Right lobe of liver (tissue), 6 donors: ENCODE measurements at regions not wholly inside any gene's neighbourhood (a gene's known extent, or its start where the extent isn't known, plus 50 kb on each side); places are given as distances from the start of the nearest gene placed in this dataset.

ENCODE experiments used
- ATAC-seq, 4 donors: fragments of 200-7000 bp; cut with Tn5 transposase; one replicate each; pipeline ENCODE4 v1.9.1; 2020; ENCODE audit warnings: mild to moderate bottlenecking in 4 of 4, moderate library complexity in 4 of 4
- DNase-seq, 3 donors: peaks; one replicate each; pipeline ENCODE4 v3.0.0-alpha.2; 2020
- H3K27ac ChIP-seq, 3 donors: fragments of 200-600 bp; one replicate each; pipeline ENCODE4 v1.8.0; 2022
- H3K27me3 ChIP-seq, 2 donors: fragments of 200-600 bp; one replicate each; pipeline ENCODE4 v1.8.0; 2022
- H3K36me3 ChIP-seq, 4 donors: fragments of 200-600 bp; sonication (generic) in 1 of 4; one replicate each; pipeline versions ENCODE4 v1.5.1 to v1.8.0; 2017 to 2022; ENCODE audit warnings: control low read depth in 1 of 4
- H3K4me1 ChIP-seq, 4 donors: fragments of 200-600 bp; sonication (generic) in 1 of 4; one replicate each; pipeline versions ENCODE4 v1.5.1 to v1.8.0; 2017 to 2022; ENCODE audit warnings: control low read depth in 1 of 4
- H3K4me3 ChIP-seq, 3 donors: fragments of 200-600 bp; one replicate each; pipeline ENCODE4 v1.8.0; 2022
- H3K9me3 ChIP-seq, 4 donors: fragments of 200-600 bp; sonication (generic) in 1 of 4; one replicate each; pipeline versions ENCODE4 v1.5.1 to v1.8.0; 2017 to 2022; ENCODE audit warnings: control low read depth in 1 of 4
- CTCF ChIP-seq, 4 donors: fragments of 200-600 bp in 3 of 4; fragments of 450-650 bp in 1 of 4; IDR thresholded peaks; one replicate each; pipeline versions ENCODE4 v1.5.1 to v1.8.0; 2016 to 2022; ENCODE audit warnings: antibody characterized with exemption in 4 of 4, mild to moderate bottlenecking in 2 of 4
- POLR2A ChIP-seq: fragments of 450-650 bp; IDR thresholded peaks from one replicate; pipeline ENCODE4 v1.6.1; 2017; ENCODE audit warnings: antibody characterized with exemption, mild to moderate bottlenecking
- WGBS: methylation state at CpG from one replicate; pipeline ENCODE4 v1.1.6; 2018; ENCODE audit warnings: low coverage, low lambda C conversion rate; ENCODE audit not compliant: insufficient coverage; ENCODE audit errors: missing lambda C conversion rate; 5-methylcytosine and 5-hydroxymethylcytosine counted together
- intact Hi-C, 2 donors: fragments of 100-400 bp; cut with DNase I; formaldehyde crosslinking; loops; one replicate each; pipeline versions ENCODE4 v1.11.2 to v1.14.1; 2022
- donor health status: DM: no; HTN: yes; CAD: no.
- donor health status: DM: no; HTN: no; CAD: no.
- donor health status: DM: no; HTN: no; CAD: no.
- donor health status: DM: no; HTN: yes; CAD: no.
- donor health status: DM: no; HTN: yes; CAD: no.

GRCh38 chr3:23113455-23114171 is 89.5 kb upstream of the UBE2E2 start:
- no peaks in the 10 kb centered on the region for H3K27me3 ChIP-seq
- H3K4me1 ChIP-seq, result no peaks in the 10 kb centered on the region
- intact Hi-C loops, result no loop called here
- H3K4me3 ChIP-seq, result no peak overlapping the region
- no peak overlapping the region for H3K27ac ChIP-seq
- H3K36me3 ChIP-seq, result no peaks in the 10 kb centered on the region
- no peak for ATAC-seq
- TF ChIP-seq POLR2A (no peak), CTCF (IDR thresholded peaks at IDR 0.05) (no peak)
- DNase-seq, result no peak
- no peaks in the 10 kb centered on the region for H3K9me3 ChIP-seq
- WGBS, result 61% methylated on average over 9 of the region's 9 CpGs

- Histone ChIP-seq H3K36me3 (no peaks in the 10 kb centered on the region), H3K4me1 (no peaks in the 10 kb centered on the region), H3K27ac (no peak overlapping the region), H3K27me3 (no peaks in the 10 kb centered on the region), H3K4me3 (no peak overlapping the region), H3K9me3 (no peaks in the 10 kb centered on the region)
- WGBS, result 40% methylated on average over 2 of the region's 2 CpGs
- DNase-seq (no peak), ATAC-seq (no peak)
- intact Hi-C loops, result no loop called here
- TF ChIP-seq POLR2A (no peak), CTCF (IDR thresholded peaks at IDR 0.05) (no peak)
These were observed 88.7 kb upstream of the UBE2E2 start for GRCh38 chr3:23114432-23114831.

DNA sequence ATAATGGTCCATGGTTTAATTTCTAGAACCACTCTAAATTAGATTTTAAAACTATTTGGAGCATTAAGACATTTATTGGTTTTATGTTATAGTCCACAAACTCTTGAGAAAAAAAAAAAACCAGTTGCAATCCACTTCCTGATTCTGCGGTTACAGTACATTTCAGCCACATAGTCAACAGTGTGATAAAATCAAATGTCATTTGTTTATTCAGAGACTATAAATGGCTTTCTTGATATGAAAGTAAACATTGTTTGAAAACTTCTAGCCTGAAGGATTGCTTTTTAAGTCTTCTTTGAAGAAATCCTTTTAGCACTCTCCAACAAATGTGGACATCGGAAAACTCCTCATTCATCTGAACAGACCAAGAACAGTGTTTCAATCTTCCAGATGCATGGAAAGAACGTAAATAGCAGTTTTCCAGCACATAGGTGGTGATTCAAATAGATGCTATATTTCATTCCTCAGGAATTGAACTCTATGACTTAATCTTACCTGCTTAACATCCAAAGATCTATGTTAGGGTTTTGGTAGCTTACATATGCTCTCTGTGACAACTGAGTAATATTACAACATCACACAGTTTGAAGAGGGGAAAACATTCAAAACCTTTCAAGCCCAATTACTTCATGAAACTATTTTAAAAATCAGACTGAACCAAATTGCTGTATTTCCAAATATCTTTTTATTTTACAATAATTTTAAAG is 87.8 kb upstream of the UBE2E2 start:
- H3K9me3 ChIP-seq, result no peaks in the 10 kb centered on the region
- ATAC-seq (no peak), DNase-seq (no peak)
- no peak overlapping the region for H3K4me3 ChIP-seq
- H3K36me3 ChIP-seq, result no peaks in the 10 kb centered on the region
- H3K27ac ChIP-seq, result no peak overlapping the region
- 49% methylated on average over 3 of the region's 3 CpGs for WGBS
- intact Hi-C loops, result no loop called here
- no peaks in the 10 kb centered on the region for H3K4me1 ChIP-seq
- TF ChIP-seq POLR2A (no peak), CTCF (IDR thresholded peaks at IDR 0.05) (no peak)
- no peaks in the 10 kb centered on the region for H3K27me3 ChIP-seq

DNA sequence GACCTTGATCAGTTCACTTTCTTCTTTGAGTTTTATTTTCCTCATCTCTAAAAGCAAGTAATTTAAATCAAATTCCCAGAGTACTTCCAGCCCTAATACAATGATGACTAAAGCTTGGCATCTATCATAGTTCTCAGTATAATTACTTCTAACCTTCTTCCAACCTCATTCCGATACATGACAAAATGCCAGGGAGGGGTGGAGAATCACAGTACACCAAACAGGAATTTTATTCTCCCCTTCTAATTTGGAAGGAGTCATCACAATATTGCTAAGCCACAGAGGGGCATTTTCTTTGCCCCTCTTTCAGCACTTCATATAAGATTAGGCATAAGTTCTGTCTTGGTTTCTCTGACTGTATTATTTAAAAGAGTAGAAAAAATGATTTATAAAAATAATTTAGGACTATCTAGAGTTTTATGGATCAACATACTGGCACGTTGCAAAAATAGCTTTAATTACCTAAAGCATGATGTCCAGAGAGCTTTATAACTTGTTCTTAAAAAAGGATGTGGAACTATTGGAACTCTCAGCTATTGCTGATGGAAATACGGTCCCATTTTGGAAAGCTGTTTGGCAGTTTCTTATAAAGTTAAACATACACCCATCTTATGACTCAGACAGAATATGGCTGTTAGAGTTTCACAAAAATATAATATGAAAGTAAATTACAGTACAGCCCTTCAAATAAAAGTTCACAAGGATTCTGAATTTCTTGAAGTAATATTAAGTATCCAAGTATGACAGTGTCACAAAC is 86.9 kb upstream of the UBE2E2 start:
- no peak overlapping the region for H3K4me3 ChIP-seq
- H3K27ac ChIP-seq, result no peak overlapping the region
- H3K27me3 ChIP-seq, result no peaks in the 10 kb centered on the region
- 56% methylated on average over 3 of the region's 3 CpGs for WGBS
- no peaks in the 10 kb centered on the region for H3K9me3 ChIP-seq
- ATAC-seq (no peak), DNase-seq (no peak)
- no peaks in the 10 kb centered on the region for H3K36me3 ChIP-seq
- intact Hi-C loops, result no loop called here
- TF ChIP-seq POLR2A (no peak), CTCF (IDR thresholded peaks at IDR 0.05) (no peak)
- H3K4me1 ChIP-seq, result no peaks in the 10 kb centered on the region
